Glomerular visceral epithelial cell (primary cell): ENCODE measurements at regions not wholly inside any gene's neighbourhood (a gene's known extent, or its start where the extent isn't known, plus 50 kb on each side); places are given as distances from the start of the nearest gene placed in this dataset.

ENCODE experiments used
- DNase-seq: peaks from one replicate; pipeline ENCODE4 v3.0.0-alpha.2; 2016; ENCODE audit errors: extremely low spot score

- peak; percentile 26 for DNase-seq
These were observed 73.3 kb downstream of the TASL start for GRCh38 chrX:30504309-30504708.

- no peak for DNase-seq
These were observed 82.1 kb downstream of the TASL start for GRCh38 chrX:30495468-30495867.

- no peak for DNase-seq
These were observed 84.2 kb downstream of the TASL start for GRCh38 chrX:30493348-30493747.

GRCh38 chrX:30489323-30489722, 88.2 kb downstream of the TASL start:
- DNase-seq: peak; percentile 47

- peak; percentile 11 for DNase-seq
These were observed 89.5 kb downstream of the TASL start for GRCh38 chrX:30488092-30488491.

- DNase-seq: no peak
These were observed 93.6 kb downstream of the TASL start for GRCh38 chrX:30483996-30484395.

GRCh38 chrX:30468471-30468870, 109.1 kb downstream of the TASL start:
- no peak for DNase-seq
